HUDEP-2 (cell line): ENCODE measurements at regions not wholly inside any gene's neighbourhood (a gene's known extent, or its start where the extent isn't known, plus 50 kb on each side); places are given as distances from the start of the nearest gene placed in this dataset.
A peak's percentile ranks its signal among the peaks of the same experiment; 100 is the strongest.

Experiments used
- DNase-seq, 76 experiments: peaks; one replicate each; lab custom pipeline; 2025; ENCODE audit not compliant: unreplicated experiment in 76 of 76; lab: John Stamatoyannopoulos, UW

DNA sequence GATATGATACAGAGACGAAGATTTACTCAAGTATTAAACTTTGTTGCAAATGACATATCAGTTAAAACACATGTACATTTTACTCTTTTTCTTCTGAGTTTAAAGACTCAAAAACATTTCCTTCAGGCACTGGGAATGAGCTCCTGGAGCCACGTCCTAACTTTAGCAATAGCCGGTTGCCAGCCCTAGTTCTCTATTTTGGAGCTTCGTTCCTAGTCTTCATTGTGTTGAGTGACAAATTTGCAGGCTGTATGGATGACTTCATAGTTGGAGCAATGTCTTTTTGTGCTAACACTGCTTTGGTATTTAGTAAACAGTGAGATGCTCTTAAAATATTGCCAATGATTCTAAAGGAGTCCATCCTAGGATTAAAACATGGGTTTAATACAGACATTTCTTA, 190.9 kb downstream of the FAT4 start:
- no peak for DNase-seq

DNA sequence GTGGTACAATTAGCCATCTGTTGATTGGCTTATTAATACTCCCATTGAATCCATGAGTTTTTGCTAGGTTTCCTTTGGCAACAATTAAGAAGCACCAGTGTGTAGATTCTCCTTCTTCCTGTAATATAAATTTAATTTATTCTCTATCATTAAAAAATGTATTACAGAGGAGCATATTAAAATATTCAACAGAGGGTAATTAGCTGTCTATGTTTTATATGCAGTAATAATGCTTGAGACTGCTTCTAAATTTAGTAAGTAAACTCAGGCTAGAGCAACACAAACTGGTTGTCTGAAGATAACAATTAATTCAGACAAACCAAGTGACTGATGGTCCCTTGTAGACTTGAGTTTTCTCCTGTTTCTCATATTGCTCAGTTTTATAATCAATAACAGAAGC, 192.4 kb downstream of the FAT4 start:
- no peak for DNase-seq

DNA sequence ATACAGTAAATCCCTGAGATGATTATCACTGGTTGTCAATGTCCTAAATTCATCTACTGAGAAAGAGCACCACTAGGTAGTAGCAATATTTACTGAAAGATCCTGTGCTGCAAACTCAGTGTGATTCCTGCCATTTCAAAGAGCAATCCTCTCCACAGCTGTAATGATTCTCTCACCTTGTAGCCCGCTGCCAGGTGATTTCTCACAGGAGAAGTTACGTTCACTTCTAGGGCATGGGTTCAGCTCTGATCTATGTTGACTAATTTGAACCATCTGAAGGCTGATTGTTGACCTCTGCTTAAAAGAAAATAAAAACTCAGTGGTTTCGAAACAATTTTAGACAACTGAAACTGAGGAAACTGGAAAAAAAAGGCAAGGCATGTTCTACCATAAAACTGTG, 197.0 kb downstream of the FAT4 start:
- no peak for DNase-seq

DNA sequence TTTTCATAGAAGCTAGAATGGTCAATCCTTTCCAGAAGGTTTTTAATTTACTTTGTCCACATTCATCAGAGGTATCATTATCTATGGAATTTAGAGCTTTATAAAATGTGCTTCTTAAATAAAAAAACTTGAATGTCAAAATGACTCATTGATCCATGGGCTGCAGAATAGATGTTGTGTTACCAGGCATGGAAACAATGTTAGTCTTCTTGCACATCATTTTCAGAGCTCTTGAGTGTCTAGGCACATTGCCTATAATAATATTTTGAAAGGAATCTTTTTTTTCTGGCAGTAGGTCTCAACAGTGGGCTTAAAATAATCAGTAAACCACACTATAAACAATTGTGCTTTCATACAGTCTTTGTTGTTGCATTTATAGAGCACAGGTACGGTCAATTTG, 200.3 kb downstream of the FAT4 start:
- DNase-seq: no peak

DNA sequence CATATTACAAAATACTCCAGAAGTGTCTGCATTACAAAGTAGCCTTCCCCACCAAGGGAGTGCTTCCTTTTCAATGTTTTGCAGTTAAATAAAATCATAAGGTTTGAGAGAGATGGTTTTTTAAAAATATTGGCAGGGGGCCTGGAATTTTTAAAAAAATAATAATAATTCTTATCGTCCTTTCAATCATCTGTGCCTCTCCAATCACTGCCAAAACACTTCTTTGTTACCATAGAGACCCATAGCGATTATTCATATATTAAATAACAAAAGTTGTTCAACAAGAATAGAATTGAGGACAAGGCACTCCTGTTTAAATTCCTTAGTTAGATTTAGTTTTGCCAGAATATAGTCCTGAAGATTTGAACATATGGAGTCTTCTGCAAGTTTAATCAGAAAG, 203.1 kb downstream of the FAT4 start:
- no peak for DNase-seq

DNA sequence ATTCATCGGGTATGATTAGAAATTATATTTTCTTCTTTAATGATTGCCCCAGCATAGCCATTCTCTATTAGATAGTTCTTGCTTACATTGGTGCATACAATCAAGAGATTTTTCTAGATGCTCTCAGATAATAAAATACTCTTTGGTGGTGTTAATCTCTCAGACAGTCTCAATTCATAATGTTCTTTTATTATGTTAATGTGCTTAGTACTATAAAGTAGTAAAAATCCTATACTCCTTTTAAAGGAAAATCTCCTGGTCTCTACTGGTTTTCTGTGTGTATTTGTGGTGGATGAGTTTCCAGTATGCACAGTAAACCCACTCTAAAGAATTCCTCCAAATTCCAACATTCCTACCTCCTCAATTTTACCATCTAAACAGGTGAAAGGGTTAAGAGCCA, 203.5 kb downstream of the FAT4 start:
- no peak for DNase-seq

DNA sequence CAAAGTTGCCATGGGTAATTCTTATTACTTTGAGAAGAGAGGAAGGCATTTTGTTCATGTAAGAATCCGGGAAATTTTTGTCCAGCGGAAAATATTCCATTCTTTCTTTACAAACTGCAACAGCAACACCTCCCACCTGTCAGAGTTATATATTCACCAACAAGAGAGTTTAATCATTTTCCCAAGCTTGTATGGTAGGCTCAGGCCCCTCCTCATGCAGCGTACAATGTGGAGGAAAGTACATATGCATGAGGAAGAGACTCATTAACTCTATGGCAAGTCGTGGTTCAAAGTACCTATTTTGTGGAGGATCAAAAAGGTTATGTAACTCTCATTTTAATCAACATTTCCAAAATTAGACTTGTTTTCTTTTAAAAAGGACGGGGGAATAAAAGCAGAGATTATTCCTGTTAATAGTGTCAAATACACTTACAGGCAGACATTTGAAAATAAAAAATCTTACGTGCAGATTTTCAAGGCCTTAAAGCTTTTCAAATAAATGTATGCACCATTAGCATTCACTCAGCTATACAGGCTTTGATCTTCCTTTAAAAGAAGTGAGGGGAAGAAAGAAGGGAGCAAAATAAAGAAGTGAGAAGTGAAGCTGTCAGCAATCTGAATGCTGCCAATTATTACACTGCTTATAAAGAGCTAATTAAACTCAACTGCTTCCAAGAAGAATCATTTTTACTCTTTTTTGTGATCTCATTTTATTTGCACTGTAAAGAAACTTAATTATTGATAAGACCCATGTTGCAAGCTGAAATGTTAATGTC, 204.8 kb downstream of the FAT4 start:
- DNase-seq: no peak

DNA sequence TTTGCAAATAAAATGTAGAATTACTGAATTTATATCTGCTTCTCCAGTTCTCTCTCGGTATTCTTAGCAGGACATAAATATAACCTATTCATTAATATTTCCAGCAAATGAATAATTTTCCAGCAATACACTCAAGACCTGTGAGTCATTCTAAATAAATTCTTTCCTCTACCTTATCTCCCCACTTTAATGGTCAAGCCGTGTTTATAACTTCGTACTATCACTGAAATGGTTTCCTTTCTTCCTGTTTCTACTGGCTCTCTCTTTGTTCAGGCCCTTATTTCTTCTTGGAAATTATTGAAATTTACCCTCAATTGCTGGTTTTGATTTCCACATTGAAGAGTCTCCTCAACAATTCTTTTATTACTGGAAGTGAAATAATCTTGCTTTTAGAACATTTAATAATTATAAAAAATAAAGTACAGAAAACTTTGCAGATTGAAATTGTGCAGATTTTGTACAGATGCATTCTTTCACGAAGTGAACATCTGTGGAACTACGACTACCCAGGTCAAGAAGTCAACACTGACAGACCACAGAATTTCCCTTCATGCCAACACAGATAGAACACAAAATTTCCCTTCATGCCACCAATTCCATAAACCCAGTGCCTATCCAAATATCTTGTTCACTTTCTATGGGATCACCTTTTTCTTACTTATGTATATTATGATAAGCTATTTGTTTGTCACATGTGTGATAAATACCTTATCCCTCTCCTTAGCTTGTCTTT, 205.7 kb downstream of the FAT4 start:
- no peak for DNase-seq

DNA sequence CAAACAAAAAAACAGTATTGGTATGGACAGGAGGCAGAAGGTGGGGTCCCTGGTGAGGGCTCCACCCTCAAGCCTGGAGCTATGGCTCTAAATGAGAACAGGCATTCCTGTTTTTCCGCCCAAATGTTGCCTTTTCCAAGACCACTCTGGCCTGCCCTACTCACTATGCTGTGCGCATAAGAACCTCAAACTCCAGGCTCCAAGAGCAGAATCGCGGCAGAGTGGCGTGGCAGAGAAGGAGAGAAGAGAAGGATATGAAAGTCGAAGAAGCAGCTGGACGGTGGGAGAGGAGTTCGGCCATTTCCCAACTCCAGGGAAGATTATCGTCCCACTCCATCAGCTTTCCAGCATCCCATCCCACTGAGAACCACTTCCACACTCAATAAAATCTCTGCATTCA, 207.8 kb downstream of the FAT4 start:
- no peak for DNase-seq

DNA sequence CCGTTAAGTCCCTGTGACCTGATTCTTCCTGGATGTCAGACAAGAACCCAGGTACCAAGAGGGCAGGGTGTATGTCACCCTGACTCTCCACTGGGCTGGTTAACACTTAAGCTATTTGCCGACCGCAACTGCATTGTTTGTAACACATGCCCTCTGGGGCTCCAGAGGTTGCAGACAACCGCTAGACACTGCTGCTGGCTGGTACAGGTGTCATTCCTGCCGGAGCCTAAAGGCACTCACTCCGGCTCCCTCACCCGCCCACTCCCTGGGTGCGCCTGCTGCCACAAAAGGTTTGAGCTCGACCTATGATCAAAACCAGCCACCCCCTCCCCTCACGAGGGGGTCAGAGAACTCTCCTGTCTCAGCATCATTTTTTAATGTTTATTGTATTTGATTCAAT, 208.2 kb downstream of the FAT4 start:
- DNase-seq: no peak

DNA sequence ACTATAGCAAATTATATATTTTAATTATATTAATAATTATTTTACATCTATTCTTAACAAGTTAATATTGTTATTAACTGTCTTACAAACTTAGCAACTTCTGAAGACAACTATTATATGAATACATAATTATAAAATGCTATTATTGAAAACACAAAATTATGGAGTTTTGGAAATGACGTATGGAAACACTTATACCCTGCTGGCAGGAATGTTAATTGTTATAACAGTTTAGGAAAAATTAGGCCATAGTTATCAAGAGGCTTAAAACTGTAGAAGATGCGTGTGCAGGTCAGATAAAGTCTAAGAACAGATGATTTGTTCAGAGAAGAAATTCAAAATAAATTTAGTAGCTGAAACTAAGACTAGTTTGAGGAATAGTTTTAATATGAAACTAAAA, 211.7 kb downstream of the FAT4 start:
- DNase-seq: no peak

DNA sequence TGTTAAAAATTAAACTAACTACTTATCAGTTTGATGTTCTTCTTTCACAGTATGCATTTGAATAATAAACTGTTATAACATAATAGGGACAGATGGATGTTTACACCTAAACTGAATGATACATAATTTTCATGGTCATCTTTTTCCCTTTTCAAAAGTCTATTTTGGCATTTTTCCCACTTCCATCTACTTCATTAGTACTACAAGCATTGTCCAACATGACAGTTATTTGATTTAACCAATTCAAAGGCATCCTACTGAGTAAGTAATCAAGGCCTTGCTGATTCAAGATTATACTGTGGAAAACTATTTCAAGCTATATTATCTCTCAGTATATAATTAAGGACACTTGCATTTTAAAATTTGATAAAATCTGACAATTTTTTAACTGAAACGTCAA, 212.9 kb downstream of the FAT4 start:
- DNase-seq: no peak

DNA sequence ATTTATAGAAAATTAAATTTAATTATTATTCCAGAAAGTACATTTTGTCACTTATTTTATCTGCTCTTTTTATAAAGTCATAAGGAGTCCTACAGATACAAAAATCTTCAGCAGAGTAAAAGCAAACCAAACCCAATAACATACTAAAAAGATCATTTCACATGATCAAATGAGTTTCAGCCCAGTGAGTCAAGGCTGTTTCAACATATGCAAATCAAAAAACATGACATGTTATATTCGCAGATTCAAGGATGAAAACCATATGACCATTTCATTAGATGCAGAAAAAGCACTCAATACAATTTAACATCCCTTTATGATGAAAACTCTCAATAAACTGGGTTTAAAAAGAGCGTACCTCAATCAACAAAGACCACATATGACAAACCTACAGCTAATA, 214.3 kb downstream of the FAT4 start:
- DNase-seq: no peak

DNA sequence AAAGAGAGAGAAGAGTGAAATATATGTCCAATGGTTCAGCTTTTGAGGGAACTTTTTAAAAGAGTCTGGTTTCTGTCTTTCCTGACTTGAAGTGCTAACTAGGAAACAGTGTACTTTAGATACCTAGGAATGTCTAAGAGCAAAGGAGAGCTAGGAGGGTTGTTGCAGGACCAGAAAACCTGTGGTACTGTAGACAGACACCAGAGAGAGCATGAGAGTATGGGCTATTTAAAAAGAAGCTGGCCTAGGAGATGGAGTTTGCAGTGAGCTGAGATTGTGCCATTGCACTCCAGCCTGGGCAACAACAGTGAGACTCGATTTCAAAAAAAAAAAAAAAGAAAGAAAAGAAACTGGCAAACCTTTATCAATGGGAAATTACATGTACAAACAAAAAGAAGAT, 223.9 kb downstream of the FAT4 start:
- DNase-seq: peak in 1 of 76 experiments; percentile 0

DNA sequence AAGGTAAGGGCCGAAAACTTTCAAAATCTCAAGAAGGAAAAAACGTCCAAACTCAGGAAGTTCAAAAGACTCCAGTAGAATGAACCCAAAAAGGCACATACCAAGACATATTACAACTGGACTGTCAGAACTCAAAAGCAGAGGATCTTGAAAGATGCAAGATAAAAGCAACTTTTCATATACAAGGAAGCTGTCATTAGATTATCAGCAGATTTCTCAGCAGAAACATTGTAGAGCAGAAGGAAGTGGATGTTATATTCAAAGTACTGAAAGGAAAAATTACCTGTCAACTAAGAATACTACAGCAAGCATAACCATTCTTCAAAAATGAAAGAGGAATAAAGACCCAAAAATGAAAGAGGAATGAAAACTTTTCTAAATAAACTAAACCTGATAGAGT, 224.9 kb downstream of the FAT4 start:
- DNase-seq: no peak

DNA sequence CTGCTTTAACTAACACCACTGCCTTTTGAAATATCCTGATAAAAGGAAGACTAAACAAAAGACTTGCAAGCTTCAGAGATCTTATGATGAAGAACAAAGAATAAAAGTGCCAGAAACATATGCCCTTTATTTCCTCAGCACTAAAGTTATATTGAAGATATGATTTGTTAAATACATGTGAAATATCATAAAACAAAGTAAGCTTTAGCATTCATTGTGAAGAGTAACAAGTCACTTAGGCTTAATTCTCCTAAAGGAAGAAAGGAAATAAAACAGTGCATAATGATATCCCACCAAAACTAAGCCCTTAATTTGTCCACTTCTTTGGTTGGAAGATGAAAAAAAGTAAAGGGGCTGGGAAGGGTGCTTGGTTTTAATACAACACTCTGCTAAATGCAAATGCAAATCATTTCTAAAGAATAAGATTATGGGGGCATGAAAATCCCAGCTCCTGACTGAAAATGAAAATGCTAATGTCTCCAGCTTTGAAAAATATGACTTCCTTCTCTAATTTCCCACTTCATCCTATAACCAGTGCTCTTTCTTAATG, 227.2 kb downstream of the FAT4 start:
- no peak for DNase-seq

DNA sequence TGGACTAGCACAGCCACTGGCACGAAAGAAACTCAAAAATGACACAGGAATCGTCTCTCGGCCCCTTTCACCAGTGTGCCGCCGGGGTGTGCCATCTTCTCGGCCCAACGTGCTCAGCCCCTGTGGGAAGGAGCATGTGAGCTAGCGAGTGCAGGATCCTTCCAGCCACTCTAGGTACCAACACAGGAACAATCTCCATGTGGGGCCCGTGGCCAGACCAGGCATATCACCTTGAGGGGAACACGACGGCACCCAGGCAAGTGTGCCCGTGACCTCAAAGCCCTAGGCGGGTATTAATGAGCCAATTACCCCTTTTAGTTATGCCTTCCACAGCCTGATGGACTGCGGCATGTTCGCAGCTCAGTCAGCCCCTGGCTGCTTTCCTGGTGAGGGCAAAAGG, 231.5 kb downstream of the FAT4 start:
- DNase-seq: no peak

DNA sequence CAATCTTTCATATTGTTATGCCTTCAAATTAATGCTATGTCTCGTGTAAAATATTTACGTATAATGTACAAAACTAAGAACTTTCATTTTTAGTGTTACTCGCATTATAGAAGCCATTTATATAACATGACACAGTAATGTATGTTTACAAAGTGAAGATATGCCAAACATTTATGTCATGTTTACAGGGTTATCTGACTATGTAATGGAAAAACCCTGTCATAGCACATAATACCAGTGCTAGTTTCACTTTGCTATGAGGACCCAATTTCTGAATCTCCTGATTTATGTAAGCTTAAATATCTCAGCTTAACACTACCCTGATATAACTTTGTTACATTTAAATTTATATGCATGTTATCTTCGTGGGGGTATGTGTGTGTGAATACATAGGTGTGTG, 233.1 kb downstream of the FAT4 start:
- DNase-seq: no peak

DNA sequence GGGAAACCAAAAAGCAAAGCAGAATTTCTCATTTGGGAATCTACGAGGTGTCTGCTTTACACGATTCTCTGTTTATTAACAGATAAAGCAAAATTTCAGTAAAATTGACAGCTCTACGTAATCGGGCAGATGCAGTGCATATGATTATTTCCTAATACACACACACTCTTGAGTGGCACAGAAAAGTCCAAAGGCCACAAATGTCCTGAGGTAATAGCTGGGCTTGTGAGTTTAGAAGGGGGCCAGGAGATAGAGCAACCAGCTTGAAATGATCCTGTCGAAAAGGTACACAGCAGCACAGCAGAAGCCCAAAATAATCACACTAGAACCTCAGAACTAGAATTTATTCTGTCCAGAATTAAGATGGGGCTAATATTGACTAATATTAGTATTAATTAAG, 236.0 kb downstream of the FAT4 start:
- DNase-seq: no peak

DNA sequence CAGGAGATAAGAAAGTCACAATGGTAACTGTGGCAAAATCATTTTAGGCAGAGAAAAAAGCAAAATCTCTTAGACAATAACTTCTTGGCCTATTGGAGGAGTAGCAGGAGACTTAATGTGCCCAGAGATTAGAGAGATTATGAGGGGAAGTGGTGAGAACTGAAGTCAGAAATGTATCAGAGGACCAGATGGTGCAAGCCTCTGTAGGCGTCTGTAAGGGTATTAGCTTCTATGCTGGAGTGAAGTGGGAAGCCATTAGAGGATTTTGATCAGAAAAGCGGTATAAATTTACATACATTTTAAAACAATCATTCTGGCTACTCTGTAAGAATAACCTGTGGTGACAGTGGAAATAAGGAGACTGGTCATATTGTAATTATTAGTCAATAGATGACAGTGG, 236.7 kb downstream of the FAT4 start:
- DNase-seq: no peak

DNA sequence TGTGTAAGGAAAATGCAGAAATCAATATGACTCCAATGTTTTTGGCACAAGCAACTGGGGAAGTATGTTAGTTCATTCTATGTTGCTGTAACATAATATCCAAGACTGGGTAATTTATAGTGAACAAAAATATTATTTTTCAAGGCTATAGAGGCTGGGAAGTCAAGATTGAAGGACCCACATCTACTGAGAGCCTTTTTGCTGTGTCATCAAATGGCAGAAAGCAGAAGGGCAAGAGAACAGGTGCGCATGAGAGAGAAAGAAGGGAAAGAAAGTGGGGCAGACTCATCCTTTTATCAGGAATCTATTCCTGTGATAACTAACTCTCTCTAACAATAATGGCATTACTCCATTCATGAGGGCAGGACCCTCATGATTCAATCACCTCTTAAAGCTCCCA, 237.2 kb downstream of the FAT4 start:
- DNase-seq: no peak

DNA sequence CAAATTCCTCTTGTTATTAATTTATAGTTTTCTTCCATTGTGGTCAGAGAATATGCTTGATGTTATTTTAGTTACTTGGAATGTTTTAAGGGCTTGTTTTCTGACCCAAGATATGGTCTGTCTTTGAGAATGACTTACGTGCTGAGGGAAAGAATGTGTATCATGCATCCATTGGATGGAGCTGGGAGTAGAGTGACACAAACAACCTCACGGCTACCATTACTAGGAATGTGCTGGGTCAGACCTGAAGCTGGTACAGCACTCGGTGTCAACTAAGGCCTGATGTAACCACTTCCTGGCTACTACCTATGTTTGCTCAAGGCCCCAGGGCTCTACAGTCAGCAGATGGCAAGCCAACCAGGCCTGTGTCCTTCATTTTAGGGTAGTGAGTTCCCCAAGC, 257.8 kb downstream of the FAT4 start:
- no peak for DNase-seq
